Thyroid gland (tissue), 4 donors: ENCODE measurements at regions not wholly inside any gene's neighbourhood (a gene's known extent, or its start where the extent isn't known, plus 50 kb on each side); places are given as distances from the start of the nearest gene placed in this dataset.

Source experiments
- CTCF ChIP-seq, 6 experiments: fragments of 200-600 bp in 3 of 6; fragments of 450-650 bp in 3 of 6; sonication (generic) in 3 of 6; IDR thresholded peaks; one replicate each; pipeline ENCODE4 v1.5.1; 2016 to 2019; ENCODE audit warnings: antibody characterized with exemption in 6 of 6, mild to moderate bottlenecking in 2 of 6, inconsistent platforms in 1 of 6, moderate library complexity in 1 of 6
- POLR2A ChIP-seq, 2 donors: fragments of 450-650 bp; IDR thresholded peaks; one replicate each; pipeline ENCODE4 v1.6.1; 2017; ENCODE audit warnings: antibody characterized with exemption in 2 of 2, mild to moderate bottlenecking in 2 of 2, moderate library complexity in 1 of 2

GRCh38 chr6:11637266-11637665 lies 99.7 kb downstream of the TMEM170B start:
- TF ChIP-seq CTCF (IDR thresholded peaks at IDR 0.05) (no peak), POLR2A (IDR thresholded peaks at IDR 0.05) (no peak)
